22Rv1 (cell line): ENCODE measurements at regions not wholly inside any gene's neighbourhood (a gene's known extent, or its start where the extent isn't known, plus 50 kb on each side); places are given as distances from the start of the nearest gene placed in this dataset.

ENCODE experiments used
- ZFX ChIP-seq: fragments of 450-650 bp; IDR thresholded peaks from 2 replicates; pipeline ENCODE4 v1.6.1; 2017; ENCODE audit warnings: antibody characterized with exemption, borderline replicate concordance
- TF ChIP-seq, protein P1 (sequence below): fragments of 450-650 bp; IDR thresholded peaks from 2 replicates; pipeline ENCODE4 v1.5.1; 2017; ENCODE audit warnings: mild to moderate bottlenecking

DNA sequence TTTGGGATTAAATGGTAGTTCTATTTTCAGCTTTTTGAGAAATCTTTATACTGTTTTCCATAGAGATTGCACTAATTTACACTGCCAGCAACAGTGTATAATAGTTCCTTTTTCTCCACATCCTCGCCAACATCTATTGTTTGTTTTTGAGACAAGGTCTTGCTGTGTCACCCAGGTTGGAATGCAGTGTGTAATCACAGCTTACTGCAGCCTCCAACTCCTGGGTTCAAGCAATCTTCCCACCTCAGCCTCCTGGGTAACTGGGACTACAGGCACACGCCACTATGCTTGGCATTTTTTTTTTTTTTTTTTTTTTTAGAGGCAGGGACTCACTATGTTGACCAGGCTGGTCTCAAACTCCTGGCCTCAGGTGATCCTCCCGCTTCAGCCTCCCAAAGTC lies 164.5 kb upstream of the CXADR start:
- TF ChIP-seq, protein P1, sequence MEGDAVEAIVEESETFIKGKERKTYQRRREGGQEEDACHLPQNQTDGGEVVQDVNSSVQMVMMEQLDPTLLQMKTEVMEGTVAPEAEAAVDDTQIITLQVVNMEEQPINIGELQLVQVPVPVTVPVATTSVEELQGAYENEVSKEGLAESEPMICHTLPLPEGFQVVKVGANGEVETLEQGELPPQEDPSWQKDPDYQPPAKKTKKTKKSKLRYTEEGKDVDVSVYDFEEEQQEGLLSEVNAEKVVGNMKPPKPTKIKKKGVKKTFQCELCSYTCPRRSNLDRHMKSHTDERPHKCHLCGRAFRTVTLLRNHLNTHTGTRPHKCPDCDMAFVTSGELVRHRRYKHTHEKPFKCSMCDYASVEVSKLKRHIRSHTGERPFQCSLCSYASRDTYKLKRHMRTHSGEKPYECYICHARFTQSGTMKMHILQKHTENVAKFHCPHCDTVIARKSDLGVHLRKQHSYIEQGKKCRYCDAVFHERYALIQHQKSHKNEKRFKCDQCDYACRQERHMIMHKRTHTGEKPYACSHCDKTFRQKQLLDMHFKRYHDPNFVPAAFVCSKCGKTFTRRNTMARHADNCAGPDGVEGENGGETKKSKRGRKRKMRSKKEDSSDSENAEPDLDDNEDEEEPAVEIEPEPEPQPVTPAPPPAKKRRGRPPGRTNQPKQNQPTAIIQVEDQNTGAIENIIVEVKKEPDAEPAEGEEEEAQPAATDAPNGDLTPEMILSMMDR = no peak
- no peak for TF ChIP-seq ZFX
